ENCODE measurements at regions not wholly inside any gene's neighbourhood (a gene's known extent, or its start where the extent isn't known, plus 50 kb on each side); places are given as distances from the start of the nearest gene placed in this dataset.

GRCh38 chr5:112112346-112112745 is 306.7 kb downstream of the EPB41L4A start:
- no peak overlapping the region for H3K4me3 ChIP-seq
- H3K36me3 ChIP-seq: no peaks in the 10 kb centered on the region
- H3K27me3 ChIP-seq: no peaks in the 10 kb centered on the region
- no peak overlapping the region for H3K4me2 ChIP-seq
- H3K9me3 ChIP-seq (replicated peaks in 1 of 11): no peaks in the 10 kb centered on the region
- H3K4me1 ChIP-seq: peaks cover 0 to 21% (median 3%) of the 10 kb centered on the region in 10 experiments; a peak in 10 of 20 replicates
- no peak for TF ChIP-seq Cebpa-rat (IDR thresholded peaks at IDR 0.05)
- no peak overlapping the region for H3K27ac ChIP-seq
- H4K20me1 ChIP-seq: no peaks in the 10 kb centered on the region
- no peak overlapping the region for H3K9ac ChIP-seq

- H3K4me1 ChIP-seq: peaks cover 0 to 35% (median 3%) of the 10 kb centered on the region in 10 experiments; a peak in 9 of 20 replicates
- peak overlapping the region in 5 of 11 experiments; percentile 9 to 55 (median 48); a peak in 9 of 22 replicates for H3K4me2 ChIP-seq
- no peak overlapping the region for H3K4me3 ChIP-seq
Measured at GRCh38 chr5:112109331-112110007, 309.6 kb downstream of the EPB41L4A start.

GRCh38 chr5:112106878-112107277 is 312.2 kb downstream of the EPB41L4A start:
- H3K4me3 ChIP-seq: no peak overlapping the region
- no peak for TF ChIP-seq Cebpa-rat (IDR thresholded peaks at IDR 0.05)
- no peak overlapping the region for H3K9ac ChIP-seq
- no peaks in the 10 kb centered on the region for H3K9me3 ChIP-seq (replicated peaks in 1 of 11)
- H3K4me1 ChIP-seq: peaks cover 0 to 38% (median 3%) of the 10 kb centered on the region in 10 experiments; a peak in 9 of 20 replicates
- no peaks in the 10 kb centered on the region for H4K20me1 ChIP-seq
- H3K36me3 ChIP-seq: no peaks in the 10 kb centered on the region
- no peak overlapping the region for H3K27ac ChIP-seq
- H3K27me3 ChIP-seq: no peaks in the 10 kb centered on the region
- H3K4me2 ChIP-seq: peak overlapping the region in 3 of 11 experiments; percentile 23 to 35 (median 29); a peak in 4 of 22 replicates

More at GRCh38 chr5:112109331-112110007, 309.6 kb downstream of the EPB41L4A start:
- no peaks in the 10 kb centered on the region for H3K9me3 ChIP-seq (replicated peaks in 1 of 11)
- no peak overlapping the region for H3K27ac ChIP-seq
- TF ChIP-seq Cebpa-rat (IDR thresholded peaks at IDR 0.05): no peak
- H3K36me3 ChIP-seq: no peaks in the 10 kb centered on the region
- H4K20me1 ChIP-seq: no peaks in the 10 kb centered on the region
- no peak overlapping the region for H3K9ac ChIP-seq
- no peaks in the 10 kb centered on the region for H3K27me3 ChIP-seq

GRCh38 chr5:112097768-112098167 is 321.3 kb downstream of the EPB41L4A start:
- Histone ChIP-seq H3K4me2 (no peak overlapping the region), H3K4me3 (no peak overlapping the region), H3K27ac (no peak overlapping the region)

GRCh38 chr5:112087222-112087621 is 330.2 kb upstream of the NREP start:
- TF ChIP-seq Cebpa-rat (IDR thresholded peaks at IDR 0.05): no peak
- no peak overlapping the region for H3K27ac ChIP-seq
- H4K20me1 ChIP-seq: no peaks in the 10 kb centered on the region
- no peak overlapping the region for H3K4me3 ChIP-seq
- no peak overlapping the region for H3K4me2 ChIP-seq
- H3K27me3 ChIP-seq: no peaks in the 10 kb centered on the region
- H3K4me1 ChIP-seq: no peaks in the 10 kb centered on the region
- H3K9ac ChIP-seq: no peak overlapping the region
- H3K36me3 ChIP-seq: no peaks in the 10 kb centered on the region
- H3K9me3 ChIP-seq (replicated peaks in 1 of 11): peaks cover 0 to under 1% (median under 1%) of the 10 kb centered on the region in 11 experiments; a peak in 4 of 22 replicates

More at GRCh38 chr5:112097768-112098167, 321.3 kb downstream of the EPB41L4A start:
- H3K27me3 ChIP-seq: no peaks in the 10 kb centered on the region
- no peak overlapping the region for H3K9ac ChIP-seq
- no peaks in the 10 kb centered on the region for H4K20me1 ChIP-seq
- H3K4me1 ChIP-seq: no peaks in the 10 kb centered on the region
- H3K9me3 ChIP-seq (replicated peaks in 1 of 11): peaks cover 5 to 14% (median 7%) of the 10 kb centered on the region in 11 experiments; a peak in 14 of 22 replicates
- no peaks in the 10 kb centered on the region; a peak in 1 of 22 replicates for H3K36me3 ChIP-seq
- TF ChIP-seq Cebpa-rat (IDR thresholded peaks at IDR 0.05): no peak

GRCh38 chr5:112086740-112087139 is 329.7 kb upstream of the NREP start:
- H3K36me3 ChIP-seq: no peaks in the 10 kb centered on the region
- no peak for TF ChIP-seq Cebpa-rat (IDR thresholded peaks at IDR 0.05)
- no peak overlapping the region for H3K4me2 ChIP-seq
- H4K20me1 ChIP-seq: no peaks in the 10 kb centered on the region
- no peaks in the 10 kb centered on the region; a peak in 1 of 22 replicates for H3K9me3 ChIP-seq (replicated peaks in 1 of 11)
- H3K9ac ChIP-seq: no peak overlapping the region
- H3K27me3 ChIP-seq: no peaks in the 10 kb centered on the region
- H3K4me3 ChIP-seq: no peak overlapping the region
- no peaks in the 10 kb centered on the region for H3K4me1 ChIP-seq
- H3K27ac ChIP-seq: no peak overlapping the region

GRCh38 chr5:112084149-112084548 is 327.2 kb upstream of the NREP start:
- TF ChIP-seq Cebpa-rat (IDR thresholded peaks at IDR 0.05): no peak
- Histone ChIP-seq H3K9me3 (replicated peaks in 1 of 11) (no peaks in the 10 kb centered on the region), H3K4me1 (no peaks in the 10 kb centered on the region), H3K9ac (no peak overlapping the region), H3K4me2 (no peak overlapping the region), H3K27me3 (no peaks in the 10 kb centered on the region), H3K27ac (no peak overlapping the region), H3K4me3 (no peak overlapping the region), H4K20me1 (no peaks in the 10 kb centered on the region), H3K36me3 (no peaks in the 10 kb centered on the region)

- TF ChIP-seq Cebpa-rat (IDR thresholded peaks at IDR 0.05): no peak
- no peaks in the 10 kb centered on the region for H3K36me3 ChIP-seq
Measured at GRCh38 chr5:112083623-112084022, 326.6 kb upstream of the NREP start.

GRCh38 chr5:112077180-112077579 is 320.2 kb upstream of the NREP start:
- Histone ChIP-seq H3K9me3 (replicated peaks in 1 of 11) (peaks cover 0 to 5% (median 0%) of the 10 kb centered on the region in 11 experiments; a peak in 1 of 22 replicates), H3K9ac (no peak overlapping the region), H3K27me3 (no peaks in the 10 kb centered on the region), H3K4me3 (no peak overlapping the region), H4K20me1 (no peaks in the 10 kb centered on the region), H3K36me3 (no peaks in the 10 kb centered on the region), H3K4me1 (no peaks in the 10 kb centered on the region), H3K4me2 (no peak overlapping the region), H3K27ac (no peak overlapping the region)
- no peak for TF ChIP-seq Cebpa-rat (IDR thresholded peaks at IDR 0.05)

More at GRCh38 chr5:112083623-112084022, 326.6 kb upstream of the NREP start:
- Histone ChIP-seq H3K9me3 (replicated peaks in 1 of 11) (no peaks in the 10 kb centered on the region), H3K4me2 (no peak overlapping the region), H3K4me3 (no peak overlapping the region), H3K27me3 (no peaks in the 10 kb centered on the region), H3K9ac (no peak overlapping the region), H4K20me1 (no peaks in the 10 kb centered on the region), H3K27ac (no peak overlapping the region), H3K4me1 (no peaks in the 10 kb centered on the region)

- Histone ChIP-seq H4K20me1 (no peaks in the 10 kb centered on the region), H3K9me3 (replicated peaks in 1 of 11) (no peaks in the 10 kb centered on the region), H3K27ac (no peak overlapping the region), H3K4me3 (no peak overlapping the region), H3K4me1 (no peaks in the 10 kb centered on the region), H3K27me3 (no peaks in the 10 kb centered on the region), H3K9ac (no peak overlapping the region), H3K4me2 (no peak overlapping the region), H3K36me3 (no peaks in the 10 kb centered on the region)
- no peak for TF ChIP-seq Cebpa-rat (IDR thresholded peaks at IDR 0.05)
Measured at GRCh38 chr5:112070022-112070421, 313.0 kb upstream of the NREP start.
